IMR-90 (cell line): ENCODE measurements at regions not wholly inside any gene's neighbourhood (a gene's known extent, or its start where the extent isn't known, plus 50 kb on each side); places are given as distances from the start of the nearest gene placed in this dataset.

Source experiments
- BHLHE40 ChIP-seq: fragments of 150-350 bp; IDR thresholded peaks from 2 replicates; pipeline ENCODE4 v1.6.1; 2016; ENCODE audit warnings: mild to moderate bottlenecking, low read depth, low read length
- CEBPB ChIP-seq: IDR thresholded peaks from 2 replicates; pipeline ENCODE4 v1.6.1; 2012; ENCODE audit warnings: low read depth, low read length, improper control_type of control experiment
- CHD1 ChIP-seq: IDR thresholded peaks from 2 replicates; pipeline ENCODE4 v1.6.1; 2012; ENCODE audit warnings: low read depth, low read length, improper control_type of control experiment
- MAFK ChIP-seq: IDR thresholded peaks from 2 replicates; pipeline ENCODE4 v1.6.1; 2012; ENCODE audit warnings: low read depth, low read length, improper control_type of control experiment
- MAZ ChIP-seq: IDR thresholded peaks from 2 replicates; pipeline ENCODE4 v1.6.1; 2012; ENCODE audit warnings: low read depth, mild to moderate bottlenecking, low read length, improper control_type of control experiment, moderate library complexity, borderline replicate concordance
- NFE2L2 ChIP-seq: fragments of 150-350 bp; IDR thresholded peaks from 2 replicates; pipeline ENCODE4 v1.6.1; 2016; ENCODE audit warnings: low read depth, mild to moderate bottlenecking, low read length
- POLR2A ChIP-seq: IDR thresholded peaks from 2 replicates; pipeline ENCODE4 v1.6.1; 2012; ENCODE audit warnings: mild to moderate bottlenecking, low read depth, low read length
- RCOR1 ChIP-seq: IDR thresholded peaks from 2 replicates; pipeline ENCODE4 v1.6.1; 2012; ENCODE audit warnings: mild to moderate bottlenecking, low read length, improper control_type of control experiment; ENCODE audit not compliant: insufficient replicate concordance
- RFX5 ChIP-seq: IDR thresholded peaks from 2 replicates; pipeline ENCODE4 v1.8.0; 2012; ENCODE audit warnings: low read depth, mild to moderate bottlenecking, low read length, moderate library complexity
- SMC3 ChIP-seq: fragments of 150-350 bp; IDR thresholded peaks from 2 replicates; pipeline ENCODE4 v1.6.1; 2016; ENCODE audit warnings: low read depth, mild to moderate bottlenecking, antibody characterized with exemption, low read length, moderate library complexity
- TF ChIP-seq, protein P1 (sequence below): conservative IDR thresholded peaks from 2 replicates; pipeline ENCODE4 v1.5.1; 2012; ENCODE audit warnings: mild to moderate bottlenecking, low read depth, low read length, improper control_type of control experiment

DNA sequence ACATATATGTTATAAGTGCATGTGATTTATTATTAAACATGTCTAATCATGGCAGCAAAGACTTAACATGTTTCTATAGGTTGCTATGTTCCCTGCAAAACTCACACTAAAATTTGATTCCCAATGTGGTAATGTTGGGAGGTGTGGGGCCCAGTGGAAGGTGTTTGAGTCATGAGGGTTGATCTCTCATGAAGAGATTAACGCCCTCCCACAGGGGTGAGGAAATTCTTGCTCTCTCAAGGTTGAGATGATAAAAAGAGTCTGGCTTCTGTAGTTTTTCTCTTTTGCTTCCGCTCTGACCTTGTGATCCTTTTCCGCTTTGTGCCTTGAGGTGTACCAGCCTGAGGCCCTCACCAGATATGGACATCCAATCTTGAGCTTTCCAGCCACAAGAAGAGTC, 737.5 kb upstream of the SLITRK5 start:
- TF ChIP-seq, protein P1, sequence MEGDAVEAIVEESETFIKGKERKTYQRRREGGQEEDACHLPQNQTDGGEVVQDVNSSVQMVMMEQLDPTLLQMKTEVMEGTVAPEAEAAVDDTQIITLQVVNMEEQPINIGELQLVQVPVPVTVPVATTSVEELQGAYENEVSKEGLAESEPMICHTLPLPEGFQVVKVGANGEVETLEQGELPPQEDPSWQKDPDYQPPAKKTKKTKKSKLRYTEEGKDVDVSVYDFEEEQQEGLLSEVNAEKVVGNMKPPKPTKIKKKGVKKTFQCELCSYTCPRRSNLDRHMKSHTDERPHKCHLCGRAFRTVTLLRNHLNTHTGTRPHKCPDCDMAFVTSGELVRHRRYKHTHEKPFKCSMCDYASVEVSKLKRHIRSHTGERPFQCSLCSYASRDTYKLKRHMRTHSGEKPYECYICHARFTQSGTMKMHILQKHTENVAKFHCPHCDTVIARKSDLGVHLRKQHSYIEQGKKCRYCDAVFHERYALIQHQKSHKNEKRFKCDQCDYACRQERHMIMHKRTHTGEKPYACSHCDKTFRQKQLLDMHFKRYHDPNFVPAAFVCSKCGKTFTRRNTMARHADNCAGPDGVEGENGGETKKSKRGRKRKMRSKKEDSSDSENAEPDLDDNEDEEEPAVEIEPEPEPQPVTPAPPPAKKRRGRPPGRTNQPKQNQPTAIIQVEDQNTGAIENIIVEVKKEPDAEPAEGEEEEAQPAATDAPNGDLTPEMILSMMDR: no peak
- TF ChIP-seq POLR2A (no peak), CEBPB (no peak), RFX5 (no peak), NFE2L2 (no peak), RCOR1 (no peak), BHLHE40 (no peak), MAZ (no peak), CHD1 (no peak), MAFK (no peak), SMC3 (no peak)
